Femur (tissue), 1 donor: ENCODE measurements at regions not wholly inside any gene's neighbourhood (a gene's known extent, or its start where the extent isn't known, plus 50 kb on each side); places are given as distances from the start of the nearest gene placed in this dataset.

Source experiments
- DNase-seq: peaks from one replicate; pipeline ENCODE4 v3.0.0-alpha.2; 2017

GRCh38 chr11:131192628-131193027 lies 177.8 kb upstream of the NTM start:
- no peak for DNase-seq

GRCh38 chr11:131193031-131193501 lies 177.3 kb upstream of the NTM start:
- no peak for DNase-seq

- DNase-seq, result no peak
Observed at GRCh38 chr11:131194726-131195125, 175.7 kb upstream of the NTM start.

GRCh38 chr11:131195661-131196517 lies 174.5 kb upstream of the NTM start:
- DNase-seq, result peak; percentile 69

- DNase-seq, result no peak
Observed at GRCh38 chr11:131198161-131199014, 172.0 kb upstream of the NTM start.

GRCh38 chr11:131199015-131199280 lies 171.5 kb upstream of the NTM start:
- DNase-seq, result no peak

GRCh38 chr11:131201674-131202073 lies 168.7 kb upstream of the NTM start:
- no peak for DNase-seq

- no peak for DNase-seq
Observed at GRCh38 chr11:131203040-131203439, 167.4 kb upstream of the NTM start.

GRCh38 chr11:131204282-131204681 lies 166.1 kb upstream of the NTM start:
- DNase-seq, result no peak

GRCh38 chr11:131204765-131205380 lies 165.5 kb upstream of the NTM start:
- DNase-seq, result peak; percentile 48

GRCh38 chr11:131206671-131207070 lies 163.7 kb upstream of the NTM start:
- DNase-seq, result no peak

- no peak for DNase-seq
Observed at GRCh38 chr11:131207901-131208300, 162.5 kb upstream of the NTM start.

- no peak for DNase-seq
Observed at GRCh38 chr11:131217313-131218310, 152.8 kb upstream of the NTM start.

- DNase-seq, result no peak
Observed at GRCh38 chr11:131218542-131218941, 151.9 kb upstream of the NTM start.

- DNase-seq, result no peak
Observed at GRCh38 chr11:131219646-131220045, 150.8 kb upstream of the NTM start.

GRCh38 chr11:131223198-131223991 lies 147.0 kb upstream of the NTM start:
- no peak for DNase-seq

- no peak for DNase-seq
Observed at GRCh38 chr11:131228378-131228777, 142.0 kb upstream of the NTM start.

- no peak for DNase-seq
Observed at GRCh38 chr11:131229221-131229620, 141.2 kb upstream of the NTM start.

GRCh38 chr11:131231317-131231940 lies 139.0 kb upstream of the NTM start:
- DNase-seq, result no peak

GRCh38 chr11:131232261-131232660 lies 138.2 kb upstream of the NTM start:
- no peak for DNase-seq

GRCh38 chr11:131234221-131234620 lies 136.2 kb upstream of the NTM start:
- no peak for DNase-seq
